ENCODE measurements at regions not wholly inside any gene's neighbourhood (a gene's known extent, or its start where the extent isn't known, plus 50 kb on each side); places are given as distances from the start of the nearest gene placed in this dataset.

- TF ChIP-seq TAF1 (IDR thresholded peaks at IDR 0.05; ENCODE audit: low read depth, low read length) = no peak
- TF ChIP-seq POLR2A (IDR thresholded peaks at IDR 0.05; ENCODE audit: low read depth, low read length) = no peak
- no peak for TF ChIP-seq POLR2AphosphoS5 (IDR thresholded peaks at IDR 0.05; ENCODE audit: low read depth, low read length)
- no peak for TF ChIP-seq POU2F2 (IDR thresholded peaks at IDR 0.05; ENCODE audit: low read depth, low read length)
Measured at GRCh38 chr17:70920416-70920815, 751.1 kb downstream of the KCNJ2 start.
